AG09319 (cell line): ENCODE measurements at regions not wholly inside any gene's neighbourhood (a gene's known extent, or its start where the extent isn't known, plus 50 kb on each side); places are given as distances from the start of the nearest gene placed in this dataset.

Experiments used
- DNase-seq: peaks from one replicate; pipeline ENCODE4 v3.0.0-alpha.2; 2010; ENCODE audit warnings: low read depth; ENCODE audit errors: extremely low read depth
- TF ChIP-seq, protein P1 (sequence below): IDR thresholded peaks from 2 replicates; pipeline ENCODE4 v1.5.1; 2011; ENCODE audit warnings: low read depth, mild to moderate bottlenecking, inconsistent platforms, low read length, moderate library complexity

DNA sequence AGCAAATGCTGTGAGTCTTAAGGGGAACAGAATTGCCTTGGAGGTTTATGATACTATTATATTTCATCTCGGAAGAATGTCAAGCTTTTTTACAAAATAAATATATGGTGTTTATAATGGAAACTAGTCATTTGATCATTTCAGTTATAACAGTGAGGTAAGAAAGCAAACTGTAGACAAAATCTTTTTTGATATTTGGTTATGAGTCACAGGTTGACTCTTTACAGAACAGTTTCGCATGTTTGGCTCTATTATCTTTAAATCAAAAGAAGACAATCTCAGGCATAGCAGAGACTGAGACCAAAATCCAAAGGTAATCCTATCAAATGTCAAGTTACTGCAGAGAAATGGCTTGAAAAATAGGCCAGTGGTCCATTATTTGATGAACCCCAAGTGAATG is 490.9 kb upstream of the MDFIC2 start:
- TF ChIP-seq, protein P1, sequence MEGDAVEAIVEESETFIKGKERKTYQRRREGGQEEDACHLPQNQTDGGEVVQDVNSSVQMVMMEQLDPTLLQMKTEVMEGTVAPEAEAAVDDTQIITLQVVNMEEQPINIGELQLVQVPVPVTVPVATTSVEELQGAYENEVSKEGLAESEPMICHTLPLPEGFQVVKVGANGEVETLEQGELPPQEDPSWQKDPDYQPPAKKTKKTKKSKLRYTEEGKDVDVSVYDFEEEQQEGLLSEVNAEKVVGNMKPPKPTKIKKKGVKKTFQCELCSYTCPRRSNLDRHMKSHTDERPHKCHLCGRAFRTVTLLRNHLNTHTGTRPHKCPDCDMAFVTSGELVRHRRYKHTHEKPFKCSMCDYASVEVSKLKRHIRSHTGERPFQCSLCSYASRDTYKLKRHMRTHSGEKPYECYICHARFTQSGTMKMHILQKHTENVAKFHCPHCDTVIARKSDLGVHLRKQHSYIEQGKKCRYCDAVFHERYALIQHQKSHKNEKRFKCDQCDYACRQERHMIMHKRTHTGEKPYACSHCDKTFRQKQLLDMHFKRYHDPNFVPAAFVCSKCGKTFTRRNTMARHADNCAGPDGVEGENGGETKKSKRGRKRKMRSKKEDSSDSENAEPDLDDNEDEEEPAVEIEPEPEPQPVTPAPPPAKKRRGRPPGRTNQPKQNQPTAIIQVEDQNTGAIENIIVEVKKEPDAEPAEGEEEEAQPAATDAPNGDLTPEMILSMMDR = no peak
- no peak for DNase-seq

DNA sequence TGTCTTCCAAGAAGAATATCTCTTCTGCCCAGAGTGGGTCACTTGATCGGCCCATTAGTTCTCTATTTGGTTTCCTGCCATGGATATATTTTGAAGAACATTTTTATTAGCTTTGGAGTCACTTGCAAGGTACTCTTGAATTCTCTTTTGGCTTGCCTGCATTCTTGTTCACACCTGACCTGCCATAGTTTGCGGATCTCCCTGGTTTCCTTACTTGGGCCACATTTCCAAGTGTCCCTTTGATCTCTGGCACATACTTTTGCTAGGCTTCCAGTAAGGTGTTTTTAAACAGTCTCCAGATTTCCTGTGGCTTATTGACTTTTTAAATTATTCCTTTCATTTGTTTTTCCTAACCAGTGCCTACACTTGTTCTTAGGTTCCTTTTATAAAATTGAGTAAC is 488.5 kb upstream of the MDFIC2 start:
- TF ChIP-seq, protein P1 = no peak
- no peak for DNase-seq

DNA sequence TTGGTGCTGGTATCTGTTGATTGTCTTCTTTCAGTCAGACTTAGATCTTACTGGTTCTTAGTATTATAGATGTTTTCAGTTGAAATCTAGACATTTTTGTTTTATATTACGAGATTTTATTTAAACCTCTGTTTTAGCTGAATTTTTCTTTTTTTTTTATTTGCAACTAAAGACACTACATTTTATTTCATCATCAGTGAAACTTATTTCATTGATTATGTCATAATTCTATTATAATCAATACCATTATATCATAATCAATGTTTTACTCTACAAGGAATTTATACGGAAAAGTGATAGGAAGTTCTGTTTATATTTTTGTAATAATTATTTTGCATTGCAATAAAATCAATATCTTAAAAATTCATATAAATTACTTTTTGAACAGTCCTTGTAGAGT is 477.4 kb upstream of the MDFIC2 start:
- TF ChIP-seq, protein P1 = no peak
- DNase-seq = no peak

DNA sequence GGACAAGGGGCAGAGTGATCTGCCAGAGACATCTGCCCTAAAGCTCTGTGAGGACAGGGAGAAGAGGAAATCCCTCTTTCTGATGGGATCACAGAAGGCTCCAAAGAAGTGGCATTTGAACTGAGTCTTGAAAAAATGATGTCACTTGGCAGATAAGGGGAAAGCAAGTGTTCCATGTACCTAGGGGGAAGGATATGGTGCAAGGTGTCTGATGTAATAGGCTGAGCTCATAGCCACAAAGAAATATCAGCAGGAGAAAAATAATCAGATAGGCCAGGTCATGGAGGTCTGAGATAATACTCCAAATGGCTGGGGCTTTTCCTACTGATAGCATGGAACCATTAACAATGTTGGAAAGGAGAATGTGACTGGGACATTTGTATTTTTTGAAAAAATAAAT is 468.4 kb upstream of the MDFIC2 start:
- TF ChIP-seq, protein P1 = no peak

DNA sequence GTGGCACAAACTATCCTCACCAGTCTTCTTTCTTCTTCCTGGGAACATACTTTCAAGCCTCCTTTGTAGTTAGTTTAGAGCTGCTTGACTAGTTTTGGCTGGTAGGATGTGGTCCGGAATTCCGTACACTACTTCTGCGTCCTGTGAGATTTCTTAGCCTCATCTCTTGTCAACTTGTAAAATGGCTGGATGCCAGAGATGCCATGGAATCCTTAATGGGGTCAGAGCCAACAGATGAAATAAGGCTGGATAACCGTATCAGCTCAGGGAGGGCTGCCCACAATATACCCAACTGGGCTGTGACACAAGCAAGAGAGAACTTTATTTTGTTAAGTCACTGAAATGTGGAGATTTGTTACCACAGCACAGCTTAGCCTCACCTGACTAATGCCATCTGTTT is 466.9 kb upstream of the MDFIC2 start:
- TF ChIP-seq, protein P1 = no peak
- DNase-seq = no peak

More for the DNA sequence above, 468.4 kb upstream of the MDFIC2 start:
- no peak for DNase-seq

DNA sequence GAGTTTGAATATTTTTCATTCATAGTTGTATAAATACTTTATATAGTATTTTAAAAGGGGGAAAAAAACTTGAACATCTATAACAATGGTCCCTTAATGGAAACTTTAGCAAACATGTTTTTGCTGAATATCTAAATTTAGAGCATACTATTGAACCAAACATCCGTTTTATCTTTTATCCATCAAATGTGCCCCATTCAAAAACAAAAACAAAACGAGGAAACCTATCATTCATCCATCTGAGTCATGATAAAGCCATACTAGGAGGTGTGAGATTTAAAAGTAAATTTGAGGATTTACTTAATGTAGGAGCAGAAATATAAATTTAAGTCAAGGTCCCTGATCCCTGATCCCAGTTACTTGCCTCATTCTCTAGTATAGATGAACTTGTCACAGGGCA is 463.6 kb upstream of the MDFIC2 start:
- DNase-seq = no peak
- TF ChIP-seq, protein P1 = no peak

DNA sequence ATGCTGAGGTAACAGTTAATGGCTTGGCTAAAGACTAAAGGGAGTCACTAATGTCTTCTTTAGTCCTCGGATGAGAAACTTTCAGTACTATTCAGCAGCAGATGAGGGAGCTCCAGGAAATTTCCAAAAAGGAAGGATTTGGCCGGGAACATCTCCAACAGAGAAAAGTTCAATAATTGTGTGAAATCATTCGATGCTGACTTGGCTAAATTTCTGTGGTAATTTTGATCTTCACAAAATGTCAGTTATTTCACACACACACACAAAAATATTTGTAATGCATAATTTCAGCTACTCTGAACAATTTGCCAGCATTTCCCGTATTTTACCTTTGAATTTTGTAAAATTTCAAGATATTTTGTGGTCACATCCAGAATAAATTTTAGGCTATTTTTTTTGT is 462.8 kb upstream of the MDFIC2 start:
- no peak for DNase-seq

More for the DNA sequence above, 462.8 kb upstream of the MDFIC2 start:
- TF ChIP-seq, protein P1 = no peak
